ENCODE measurements at regions not wholly inside any gene's neighbourhood (a gene's known extent, or its start where the extent isn't known, plus 50 kb on each side); places are given as distances from the start of the nearest gene placed in this dataset.

- Histone ChIP-seq H3K27ac (ENCODE audit: extremely low read length, insufficient read depth, low read length) (no peak overlapping the region), H3K4me2 (ENCODE audit: low read depth, low read length) (no peak overlapping the region), H4K20me1 (ENCODE audit: insufficient read depth, low read length) (no peaks in the 10 kb centered on the region), H3K9me3 (ENCODE audit: low read length) (no peaks in the 10 kb centered on the region), H3K9ac (ENCODE audit: insufficient read depth, low read depth, low read length) (no peak overlapping the region), H3K27me3 (ENCODE audit: control insufficient read depth in 1 of 2, insufficient read depth in 2 of 2, low read length in 2 of 2) (peaks cover 0 to 9% of the 10 kb centered on the region in 2 experiments; a peak in 2 of 5 replicates), H2AFZ (ENCODE audit: low read length) (no peak overlapping the region), H3K4me1 (ENCODE audit: insufficient read depth, low read length) (no peaks in the 10 kb centered on the region), H3K4me3 (replicated peaks in 1 of 3; ENCODE audit: insufficient read depth in 1 of 3, low read depth in 2 of 3, low read length in 3 of 3) (no peak overlapping the region), H3K36me3 (replicated peaks in 1 of 2; ENCODE audit: control insufficient read depth in 1 of 2, insufficient read depth in 2 of 2, low read length in 2 of 2) (no peaks in the 10 kb centered on the region), H3K79me2 (ENCODE audit: insufficient read depth, low read length) (no peaks in the 10 kb centered on the region)
- ChIA-PET POLR2A (no interaction called here), CTCF (ENCODE audit: low intra/inter-chr PET ratio, low total read pairs) (no interaction called here)
- BruUV-seq (replicated peaks) = no TSS peak
- WGBS (ENCODE audit: low lambda C conversion rate) = 40% methylated on average over 10 of the region's 12 CpGs
- TF ChIP-seq PRDM15 (CRISPR knock-in tag; IDR thresholded peaks at IDR 0.05) (no peak), ZNF275 (CRISPR knock-in tag; IDR thresholded peaks at IDR 0.05; ENCODE audit: borderline replicate concordance) (no peak), NCOR1 (IDR thresholded peaks at IDR 0.05; ENCODE audit: borderline replicate concordance, low read length) (no peak), ELK4 (CRISPR knock-in tag; IDR thresholded peaks at IDR 0.05; ENCODE audit: borderline replicate concordance) (no peak), TEAD3 (CRISPR knock-in tag; optimal IDR thresholded peaks at IDR 0.05; ENCODE audit: borderline replicate concordance) (no peak)
- FAIRE-seq (no peak), ATAC-seq (no peak; the same call in 2 of the 3 replicates), DNase-seq (ENCODE audit: low spot score) (no peak)
- in situ Hi-C loops (cut with HindIII; ENCODE audit: extremely low pct_ligation_motif_present, low pct_unique_long_range_greater_than_20kb) = no loop called here
- intact Hi-C loops (cut with micrococcal nuclease; ENCODE audit: unreplicated experiment) = no loop called here
Observed at GRCh38 chr10:26647602-26648244, 49.8 kb upstream of the PDSS1 start.

Measured in HepG2 (cell line).